OCI-LY3 (cell line): ENCODE measurements at regions not wholly inside any gene's neighbourhood (a gene's known extent, or its start where the extent isn't known, plus 50 kb on each side); places are given as distances from the start of the nearest gene placed in this dataset.

Experiments
- H2AFZ ChIP-seq: fragments of 200-600, 300-600 bp; shearing (Covaris generic); 2 replicates; pipeline ENCODE4 v1.6.0; 2014; ENCODE audit warnings: antibody characterized with exemption, low read depth, low read length
- H3K27ac ChIP-seq: fragments of 200-600, 300-600 bp; sonication (generic); 2 replicates; pipeline ENCODE4 v1.5.1; 2014; ENCODE audit warnings: mild to moderate bottlenecking, low read length, moderate library complexity, mixed read lengths
- H3K27me3 ChIP-seq: fragments of 200-600, 300-600 bp; sonication (generic); 2 replicates; pipeline ENCODE4 v1.6.1; 2014; ENCODE audit warnings: low read depth, low read length, mixed read lengths
- H3K36me3 ChIP-seq: fragments of 200-600, 300-600 bp; sonication (generic); replicated peaks from 2 replicates; pipeline ENCODE3; 2014; ENCODE audit warnings: low read depth, low read length, mixed read lengths
- H3K4me1 ChIP-seq: fragments of 300-600, 200-600 bp; sonication (generic); 2 replicates; pipeline ENCODE4 v1.6.1; 2014; ENCODE audit warnings: low read length, mixed read lengths
- H3K4me2 ChIP-seq: fragments of 200-600, 300-600 bp; sonication (generic); 2 replicates; pipeline ENCODE4 v1.6.1; 2014; ENCODE audit warnings: low read length, mixed read lengths
- H3K4me3 ChIP-seq: fragments of 300-600, 200-600 bp; sonication (generic); 2 replicates; pipeline ENCODE4 v1.5.1; 2014; ENCODE audit warnings: antibody characterized with exemption, mild to moderate bottlenecking, low read length, moderate library complexity
- H3K79me2 ChIP-seq: fragments of 300-600, 200-600 bp; shearing (Covaris generic); 2 replicates; pipeline ENCODE4 v1.6.1; 2014; ENCODE audit warnings: mild to moderate bottlenecking, low read length, mixed read lengths
- H3K9ac ChIP-seq: fragments of 300-600, 200-600 bp; shearing (Covaris generic); 2 replicates; pipeline ENCODE4 v1.6.0; 2014; ENCODE audit warnings: mild to moderate bottlenecking, low read length, moderate library complexity
- H3K9me3 ChIP-seq: fragments of 200-600, 300-600 bp; shearing (Covaris generic); 2 replicates; pipeline ENCODE4 v1.6.1; 2014; ENCODE audit warnings: low read length, mixed read lengths; ENCODE audit not compliant: insufficient read depth
- H4K20me1 ChIP-seq: fragments of 200-600, 300-600 bp; sonication (generic); 2 replicates; pipeline ENCODE4 v1.6.1; 2016; ENCODE audit warnings: low read length, mixed read lengths; ENCODE audit not compliant: insufficient read depth
- EZH2phosphoT487 ChIP-seq: fragments of 200-600 bp; shearing (Covaris generic); IDR thresholded peaks from 2 replicates; pipeline ENCODE4 v1.6.1; 2018; ENCODE audit warnings: antibody characterized with exemption, mixed run types, low read depth
- TF ChIP-seq, protein P1 (sequence below): fragments of 200-600, 300-600 bp; sonication (generic); IDR thresholded peaks from 2 replicates; pipeline ENCODE4 v1.5.1; 2014; ENCODE audit warnings: antibody characterized with exemption, low read length, low read depth

- TF ChIP-seq, protein P1, sequence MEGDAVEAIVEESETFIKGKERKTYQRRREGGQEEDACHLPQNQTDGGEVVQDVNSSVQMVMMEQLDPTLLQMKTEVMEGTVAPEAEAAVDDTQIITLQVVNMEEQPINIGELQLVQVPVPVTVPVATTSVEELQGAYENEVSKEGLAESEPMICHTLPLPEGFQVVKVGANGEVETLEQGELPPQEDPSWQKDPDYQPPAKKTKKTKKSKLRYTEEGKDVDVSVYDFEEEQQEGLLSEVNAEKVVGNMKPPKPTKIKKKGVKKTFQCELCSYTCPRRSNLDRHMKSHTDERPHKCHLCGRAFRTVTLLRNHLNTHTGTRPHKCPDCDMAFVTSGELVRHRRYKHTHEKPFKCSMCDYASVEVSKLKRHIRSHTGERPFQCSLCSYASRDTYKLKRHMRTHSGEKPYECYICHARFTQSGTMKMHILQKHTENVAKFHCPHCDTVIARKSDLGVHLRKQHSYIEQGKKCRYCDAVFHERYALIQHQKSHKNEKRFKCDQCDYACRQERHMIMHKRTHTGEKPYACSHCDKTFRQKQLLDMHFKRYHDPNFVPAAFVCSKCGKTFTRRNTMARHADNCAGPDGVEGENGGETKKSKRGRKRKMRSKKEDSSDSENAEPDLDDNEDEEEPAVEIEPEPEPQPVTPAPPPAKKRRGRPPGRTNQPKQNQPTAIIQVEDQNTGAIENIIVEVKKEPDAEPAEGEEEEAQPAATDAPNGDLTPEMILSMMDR = no peak
- no peak for TF ChIP-seq EZH2phosphoT487
- H3K27me3 ChIP-seq = peaks cover 19% of the 10 kb centered on the region
- no peak overlapping the region for H2AFZ ChIP-seq
These were observed 138.2 kb upstream of the SPTLC3 start for GRCh38 chr20:12870588-12870987.

DNA sequence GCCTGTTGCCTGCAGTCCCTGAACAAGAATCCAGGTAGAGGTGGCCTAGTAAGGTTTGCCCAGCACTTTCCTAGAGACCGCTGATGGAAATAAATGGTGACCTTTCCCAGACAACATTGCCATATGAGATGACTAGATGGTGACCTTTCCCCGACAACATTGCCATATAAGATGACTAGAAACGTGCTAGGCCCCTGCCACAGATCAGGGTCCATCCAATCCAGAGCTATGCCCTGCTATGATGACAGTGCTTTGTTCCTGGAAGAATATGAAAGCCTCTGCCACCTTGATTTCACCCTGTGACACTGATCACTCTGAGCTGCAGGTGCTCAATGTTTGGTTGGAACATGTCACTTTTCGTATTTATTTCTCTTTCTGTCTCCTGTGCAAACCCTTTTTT, 133.8 kb upstream of the SPTLC3 start:
- TF ChIP-seq, protein P1 = no peak
- no peak for TF ChIP-seq EZH2phosphoT487
- Histone ChIP-seq H3K4me2 (no peak overlapping the region), H3K27me3 (peaks cover 13% of the 10 kb centered on the region), H3K27ac (no peak overlapping the region), H4K20me1 (no peaks in the 10 kb centered on the region), H3K9me3 (no peaks in the 10 kb centered on the region), H3K9ac (no peak overlapping the region), H3K36me3 (no peaks in the 10 kb centered on the region), H2AFZ (no peak overlapping the region), H3K4me3 (no peak overlapping the region), H3K4me1 (no peaks in the 10 kb centered on the region), H3K79me2 (no peaks in the 10 kb centered on the region)

More at GRCh38 chr20:12870588-12870987, 138.2 kb upstream of the SPTLC3 start:
- no peaks in the 10 kb centered on the region for H3K79me2 ChIP-seq
- no peak overlapping the region for H3K4me2 ChIP-seq
- no peak overlapping the region for H3K9ac ChIP-seq
- H3K9me3 ChIP-seq = no peaks in the 10 kb centered on the region
- H3K4me1 ChIP-seq = no peaks in the 10 kb centered on the region
- no peaks in the 10 kb centered on the region for H4K20me1 ChIP-seq
- H3K4me3 ChIP-seq = no peak overlapping the region
- H3K36me3 ChIP-seq = no peaks in the 10 kb centered on the region
- no peak overlapping the region for H3K27ac ChIP-seq

DNA sequence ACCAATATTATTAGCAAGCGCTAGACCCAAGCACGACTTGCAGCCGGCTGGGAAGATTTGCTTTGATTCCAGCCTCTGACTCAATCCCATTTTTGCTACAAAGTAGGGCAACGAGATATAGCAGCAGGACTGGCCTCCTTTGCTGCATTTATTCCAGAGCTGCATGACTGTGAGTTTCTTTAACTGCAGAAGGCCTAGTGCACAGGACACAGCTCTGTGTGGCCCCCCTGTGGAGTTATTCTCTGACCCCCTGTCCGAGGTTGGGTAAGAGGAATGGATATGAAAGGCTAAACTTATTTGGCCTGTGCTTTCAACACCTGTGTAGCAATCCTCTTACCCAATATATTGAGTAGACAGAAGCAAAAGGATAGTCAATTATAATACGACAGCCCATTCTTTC, 133.3 kb upstream of the SPTLC3 start:
- Histone ChIP-seq H3K4me1 (no peaks in the 10 kb centered on the region), H3K4me3 (no peak overlapping the region), H2AFZ (no peak overlapping the region)

GRCh38 chr20:12882832-12883506, 125.8 kb upstream of the SPTLC3 start:
- Histone ChIP-seq H3K27ac (no peak overlapping the region), H3K36me3 (no peaks in the 10 kb centered on the region), H3K27me3 (peaks cover 19% of the 10 kb centered on the region), H3K79me2 (no peaks in the 10 kb centered on the region), H3K9ac (no peak overlapping the region), H3K4me3 (no peak overlapping the region), H3K4me2 (no peak overlapping the region), H3K9me3 (no peaks in the 10 kb centered on the region), H3K4me1 (no peaks in the 10 kb centered on the region), H2AFZ (no peak overlapping the region), H4K20me1 (no peaks in the 10 kb centered on the region)
- TF ChIP-seq, protein P1 = no peak
- TF ChIP-seq EZH2phosphoT487 = no peak

More for the DNA sequence above, 133.3 kb upstream of the SPTLC3 start:
- Histone ChIP-seq H3K9me3 (no peaks in the 10 kb centered on the region), H3K9ac (no peak overlapping the region), H3K27ac (no peak overlapping the region), H3K79me2 (no peaks in the 10 kb centered on the region), H3K27me3 (peaks cover 7% of the 10 kb centered on the region), H4K20me1 (no peaks in the 10 kb centered on the region), H3K36me3 (no peaks in the 10 kb centered on the region), H3K4me2 (no peak overlapping the region)
- TF ChIP-seq, protein P1 = no peak
- no peak for TF ChIP-seq EZH2phosphoT487
